ENCODE measurements at regions not wholly inside any gene's neighbourhood (a gene's known extent, or its start where the extent isn't known, plus 50 kb on each side); places are given as distances from the start of the nearest gene placed in this dataset.

DNA sequence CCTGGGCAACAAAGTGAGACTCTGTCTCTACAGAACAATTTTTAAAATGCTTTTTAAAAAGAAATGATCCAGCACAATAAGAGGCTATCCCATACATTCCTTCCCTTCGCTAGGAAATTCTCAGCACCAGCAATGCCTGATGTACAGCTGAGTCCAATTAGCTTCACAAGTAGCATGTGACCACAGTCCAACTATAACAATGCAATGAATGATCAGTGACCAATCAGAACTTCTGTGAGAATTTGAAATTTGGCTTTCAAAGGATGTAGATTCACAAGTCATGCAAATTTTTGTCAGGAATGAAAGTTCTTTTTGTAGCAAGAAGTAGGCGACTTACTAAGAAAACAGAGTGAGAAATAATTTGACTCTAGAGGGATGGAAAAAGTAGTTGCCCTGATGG is 278.5 kb upstream of the UGT8 start:
- TF ChIP-seq CTCF (IDR thresholded peaks at IDR 0.05): no peak
- no peak for TF ChIP-seq EZH2 (IDR thresholded peaks at IDR 0.05)
